ENCODE measurements at regions not wholly inside any gene's neighbourhood (a gene's known extent, or its start where the extent isn't known, plus 50 kb on each side); places are given as distances from the start of the nearest gene placed in this dataset.

DNA sequence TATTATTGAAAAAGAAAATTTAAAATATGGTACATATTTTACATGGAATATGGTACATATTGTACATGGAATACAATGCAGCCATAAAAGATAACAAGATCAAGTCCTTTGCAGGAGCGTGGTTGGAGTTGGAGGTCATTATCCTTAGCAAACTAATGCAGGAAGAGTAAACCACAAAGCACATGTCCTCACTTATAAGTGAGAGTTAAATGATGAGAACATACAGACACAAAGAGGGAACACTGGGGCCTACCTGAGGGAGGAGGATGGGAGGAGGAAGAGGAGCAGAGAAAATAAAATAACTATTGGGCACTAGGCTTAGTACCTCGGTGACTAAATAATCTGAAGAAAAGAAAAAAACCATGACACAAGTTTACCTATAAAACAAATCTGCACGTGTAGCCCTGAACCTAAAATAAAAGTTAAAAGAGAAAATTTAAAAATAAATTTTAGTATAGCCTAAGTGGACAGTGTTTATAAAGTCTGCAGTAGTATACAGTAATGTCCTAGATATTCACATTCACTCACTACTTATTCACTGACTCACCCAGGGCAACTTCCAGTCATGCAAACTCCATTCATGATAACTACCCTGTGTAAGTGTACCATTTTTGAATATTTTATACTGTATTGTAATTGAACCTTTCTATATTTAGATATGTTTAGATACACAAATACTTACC is 204.4 kb downstream of the FAM76B start:
- TF ChIP-seq ZFP3 (CRISPR knock-in tag; IDR thresholded peaks at IDR 0.05): no peak
- TF ChIP-seq, protein P1, sequence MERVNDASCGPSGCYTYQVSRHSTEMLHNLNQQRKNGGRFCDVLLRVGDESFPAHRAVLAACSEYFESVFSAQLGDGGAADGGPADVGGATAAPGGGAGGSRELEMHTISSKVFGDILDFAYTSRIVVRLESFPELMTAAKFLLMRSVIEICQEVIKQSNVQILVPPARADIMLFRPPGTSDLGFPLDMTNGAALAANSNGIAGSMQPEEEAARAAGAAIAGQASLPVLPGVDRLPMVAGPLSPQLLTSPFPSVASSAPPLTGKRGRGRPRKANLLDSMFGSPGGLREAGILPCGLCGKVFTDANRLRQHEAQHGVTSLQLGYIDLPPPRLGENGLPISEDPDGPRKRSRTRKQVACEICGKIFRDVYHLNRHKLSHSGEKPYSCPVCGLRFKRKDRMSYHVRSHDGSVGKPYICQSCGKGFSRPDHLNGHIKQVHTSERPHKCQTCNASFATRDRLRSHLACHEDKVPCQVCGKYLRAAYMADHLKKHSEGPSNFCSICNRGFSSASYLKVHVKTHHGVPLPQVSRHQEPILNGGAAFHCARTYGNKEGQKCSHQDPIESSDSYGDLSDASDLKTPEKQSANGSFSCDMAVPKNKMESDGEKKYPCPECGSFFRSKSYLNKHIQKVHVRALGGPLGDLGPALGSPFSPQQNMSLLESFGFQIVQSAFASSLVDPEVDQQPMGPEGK (CRISPR knock-in tag; IDR thresholded peaks at IDR 0.05; ENCODE audit: borderline replicate concordance): no peak
- no peak for TF ChIP-seq ZFP30 (CRISPR knock-in tag; IDR thresholded peaks at IDR 0.05)
- TF ChIP-seq, protein P2, sequence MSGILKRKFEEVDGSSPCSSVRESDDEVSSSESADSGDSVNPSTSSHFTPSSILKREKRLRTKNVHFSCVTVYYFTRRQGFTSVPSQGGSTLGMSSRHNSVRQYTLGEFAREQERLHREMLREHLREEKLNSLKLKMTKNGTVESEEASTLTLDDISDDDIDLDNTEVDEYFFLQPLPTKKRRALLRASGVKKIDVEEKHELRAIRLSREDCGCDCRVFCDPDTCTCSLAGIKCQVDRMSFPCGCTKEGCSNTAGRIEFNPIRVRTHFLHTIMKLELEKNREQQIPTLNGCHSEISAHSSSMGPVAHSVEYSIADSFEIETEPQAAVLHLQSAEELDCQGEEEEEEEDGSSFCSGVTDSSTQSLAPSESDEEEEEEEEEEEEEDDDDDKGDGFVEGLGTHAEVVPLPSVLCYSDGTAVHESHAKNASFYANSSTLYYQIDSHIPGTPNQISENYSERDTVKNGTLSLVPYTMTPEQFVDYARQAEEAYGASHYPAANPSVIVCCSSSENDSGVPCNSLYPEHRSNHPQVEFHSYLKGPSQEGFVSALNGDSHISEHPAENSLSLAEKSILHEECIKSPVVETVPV (CRISPR knock-in tag; IDR thresholded peaks at IDR 0.05): no peak
- TF ChIP-seq ZNF8 (CRISPR knock-in tag; IDR thresholded peaks at IDR 0.05): no peak
- TF ChIP-seq ARNTL (CRISPR knock-in tag; IDR thresholded peaks at IDR 0.05; ENCODE audit: borderline replicate concordance, low read depth): no peak
- TF ChIP-seq BACH2 (CRISPR knock-in tag; IDR thresholded peaks at IDR 0.05; ENCODE audit: borderline replicate concordance): no peak
- TF ChIP-seq ZC3H10 (CRISPR knock-in tag; IDR thresholded peaks at IDR 0.05): no peak

Measured in SK-N-SH treated with all-trans-retinoic acid at 6 μM for 48 hours (cell line).